ENCODE measurements at regions not wholly inside any gene's neighbourhood (a gene's known extent, or its start where the extent isn't known, plus 50 kb on each side); places are given as distances from the start of the nearest gene placed in this dataset.
"Not testable (repeated sequence)": the region's sequence is repeated elsewhere in the genome, so short reads cannot be mapped to it uniquely, and the experiment has no call there.

DNA sequence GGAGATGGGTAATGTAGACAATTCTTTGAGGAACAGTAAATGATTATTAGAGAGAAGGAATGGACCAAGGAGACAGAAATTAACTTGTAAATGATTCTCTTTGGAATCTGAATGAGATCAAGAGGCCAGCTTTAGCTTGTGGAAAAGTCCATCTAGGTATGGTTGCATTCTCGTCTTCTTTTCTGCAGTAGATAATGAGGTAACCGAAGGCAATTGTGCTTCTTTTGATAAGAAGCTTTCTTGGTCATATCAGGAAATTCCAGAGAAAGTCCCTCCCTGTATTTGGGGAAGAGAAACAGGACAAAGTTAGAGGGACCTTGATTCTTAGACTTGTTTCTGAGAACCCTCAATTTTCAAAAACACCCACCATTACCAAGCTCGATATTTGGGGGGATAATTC, 109.1 kb upstream of the PRSS16 start:
- TF ChIP-seq, protein P1, sequence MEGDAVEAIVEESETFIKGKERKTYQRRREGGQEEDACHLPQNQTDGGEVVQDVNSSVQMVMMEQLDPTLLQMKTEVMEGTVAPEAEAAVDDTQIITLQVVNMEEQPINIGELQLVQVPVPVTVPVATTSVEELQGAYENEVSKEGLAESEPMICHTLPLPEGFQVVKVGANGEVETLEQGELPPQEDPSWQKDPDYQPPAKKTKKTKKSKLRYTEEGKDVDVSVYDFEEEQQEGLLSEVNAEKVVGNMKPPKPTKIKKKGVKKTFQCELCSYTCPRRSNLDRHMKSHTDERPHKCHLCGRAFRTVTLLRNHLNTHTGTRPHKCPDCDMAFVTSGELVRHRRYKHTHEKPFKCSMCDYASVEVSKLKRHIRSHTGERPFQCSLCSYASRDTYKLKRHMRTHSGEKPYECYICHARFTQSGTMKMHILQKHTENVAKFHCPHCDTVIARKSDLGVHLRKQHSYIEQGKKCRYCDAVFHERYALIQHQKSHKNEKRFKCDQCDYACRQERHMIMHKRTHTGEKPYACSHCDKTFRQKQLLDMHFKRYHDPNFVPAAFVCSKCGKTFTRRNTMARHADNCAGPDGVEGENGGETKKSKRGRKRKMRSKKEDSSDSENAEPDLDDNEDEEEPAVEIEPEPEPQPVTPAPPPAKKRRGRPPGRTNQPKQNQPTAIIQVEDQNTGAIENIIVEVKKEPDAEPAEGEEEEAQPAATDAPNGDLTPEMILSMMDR (IDR thresholded peaks at IDR 0.05; ENCODE audit: insufficient read depth, low read length, severe bottlenecking) = no peak
- Histone ChIP-seq H3K4me3 (ENCODE audit: low read depth, low read length) (no peak overlapping the region), H3K27me3 (ENCODE audit: control insufficient read depth, insufficient read depth, low read length) (no peaks in the 10 kb centered on the region), H3K36me3 (ENCODE audit: control insufficient read depth, insufficient read depth, low read length) (no peaks in the 10 kb centered on the region)
- FAIRE-seq = no peak
- DNase-seq (ENCODE audit: low read depth) = no peak

DNA sequence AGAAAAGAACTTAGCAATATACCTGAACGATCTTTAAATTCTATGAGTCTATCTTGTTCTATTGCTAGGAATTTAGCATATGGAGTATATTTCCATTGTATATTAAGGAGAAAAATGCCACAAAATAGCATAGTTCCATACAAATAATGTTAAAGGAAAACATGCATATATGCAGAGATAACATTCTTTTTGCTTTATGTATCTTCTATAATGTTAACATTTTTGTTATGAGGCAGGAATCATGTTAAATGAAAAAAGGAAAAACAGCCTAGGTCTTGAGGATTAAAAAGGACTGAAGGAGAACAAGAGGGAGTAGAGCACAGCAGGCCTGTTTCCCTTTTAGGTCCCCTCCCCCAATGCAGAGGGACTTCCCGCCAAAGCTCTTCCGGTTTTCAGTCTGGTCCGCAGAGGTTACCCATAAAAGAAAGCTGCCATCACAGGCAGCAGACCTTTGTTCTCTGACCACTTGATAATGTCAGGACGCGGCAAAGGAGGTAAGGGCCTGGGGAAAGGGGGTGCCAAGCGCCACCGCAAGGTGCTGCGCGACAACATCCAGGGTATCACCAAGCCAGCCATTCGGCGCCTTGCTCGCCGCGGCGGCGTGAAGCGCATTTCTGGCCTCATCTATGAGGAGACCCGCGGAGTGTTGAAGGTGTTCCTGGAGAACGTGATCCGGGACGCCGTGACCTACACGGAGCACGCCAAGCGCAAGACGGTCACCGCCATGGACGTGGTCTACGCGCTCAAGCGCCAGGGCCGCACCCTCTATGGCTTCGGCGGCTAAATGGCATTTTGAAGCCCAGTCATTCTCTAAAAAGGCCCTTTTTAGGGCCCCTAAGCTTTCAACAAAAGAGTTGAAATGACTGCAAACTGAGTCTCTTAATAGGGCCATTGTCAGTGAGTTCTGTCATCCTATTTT, 108.4 kb upstream of the PRSS16 start:
- Histone ChIP-seq H3K36me3 (ENCODE audit: control insufficient read depth, insufficient read depth, low read length) (no peaks in the 10 kb centered on the region), H3K4me3 (ENCODE audit: low read depth, low read length) (peak overlapping the region; percentile 51), H3K27me3 (ENCODE audit: control insufficient read depth, insufficient read depth, low read length) (no peaks in the 10 kb centered on the region)
- FAIRE-seq (no peak), DNase-seq (ENCODE audit: low read depth) (no peak)
- TF ChIP-seq, protein P1 (IDR thresholded peaks at IDR 0.05; ENCODE audit: insufficient read depth, low read length, severe bottlenecking) = no peak

DNA sequence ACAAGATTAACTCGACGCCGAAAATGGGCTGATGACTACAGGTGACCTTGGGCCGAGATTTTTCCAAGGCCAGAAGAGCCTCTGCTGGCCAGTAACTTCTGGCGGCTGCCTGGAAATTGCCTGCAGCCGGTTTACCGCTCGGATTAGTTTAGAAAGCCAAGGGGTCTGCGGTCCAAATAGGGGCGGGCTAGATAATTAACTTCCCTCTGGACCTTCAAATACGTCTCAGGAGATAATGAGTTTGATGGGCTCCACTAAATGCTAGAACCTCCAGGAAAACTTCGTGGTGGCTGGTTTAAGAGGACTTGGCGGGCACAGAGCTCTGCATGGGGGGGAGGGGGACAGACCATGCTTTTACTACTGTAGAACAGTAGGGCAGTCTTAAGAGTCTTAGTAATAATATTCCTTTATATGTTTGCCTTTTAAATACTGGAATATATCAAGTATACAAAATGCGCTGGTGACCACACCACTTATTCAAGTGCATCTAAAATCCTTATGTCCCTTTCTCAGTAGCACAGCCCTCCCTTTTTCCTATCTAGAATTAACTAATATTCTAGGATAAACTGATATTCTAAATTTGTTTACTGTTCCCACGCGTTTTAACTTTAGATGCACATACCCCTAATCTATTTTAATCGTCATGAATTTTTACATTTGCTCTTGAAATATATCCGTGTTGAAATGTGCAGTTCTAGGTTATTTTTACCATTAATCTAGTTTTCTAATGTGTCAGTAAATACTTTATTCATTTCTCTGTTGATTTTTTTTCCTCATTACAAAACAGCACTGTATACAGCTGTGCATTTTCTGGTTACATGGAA, 107.5 kb upstream of the PRSS16 start:
- Histone ChIP-seq H3K36me3 (ENCODE audit: control insufficient read depth, insufficient read depth, low read length) (no peaks in the 10 kb centered on the region), H3K27me3 (ENCODE audit: control insufficient read depth, insufficient read depth, low read length) (no peaks in the 10 kb centered on the region), H3K4me3 (ENCODE audit: low read depth, low read length) (peak overlapping the region; percentile 51)
- DNase-seq (ENCODE audit: low read depth) (no peak), FAIRE-seq (no peak)
- TF ChIP-seq, protein P1 (IDR thresholded peaks at IDR 0.05; ENCODE audit: insufficient read depth, low read length, severe bottlenecking) = no peak

DNA sequence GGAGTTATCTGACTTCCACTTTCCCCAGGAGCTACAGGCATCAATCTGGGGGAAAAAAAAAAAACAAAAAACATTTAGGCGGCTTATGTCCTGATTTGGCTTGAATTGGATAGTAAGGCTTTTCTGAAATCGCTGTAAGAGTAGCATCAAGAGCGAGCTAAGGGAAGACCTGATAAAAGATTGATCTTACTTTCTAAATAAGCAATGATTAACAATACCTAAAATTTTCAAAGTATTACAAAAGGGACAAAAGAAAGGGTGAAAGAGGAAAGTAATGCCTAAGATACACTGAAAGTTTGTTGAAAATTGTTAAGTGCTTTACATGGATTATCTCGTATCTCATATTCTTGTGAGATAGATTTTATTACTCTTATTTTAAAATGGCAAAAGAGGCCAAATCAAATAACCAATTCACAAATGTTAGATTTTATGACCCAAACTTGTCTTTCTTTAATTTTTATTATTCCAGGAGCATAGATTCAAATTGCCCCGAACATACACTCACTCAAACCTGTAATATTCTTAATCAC, 106.4 kb upstream of the PRSS16 start:
- no peak for DNase-seq (ENCODE audit: low read depth)
- H3K4me3 ChIP-seq (ENCODE audit: low read depth, low read length) = no peak overlapping the region
- no peak for FAIRE-seq
- TF ChIP-seq, protein P1 (IDR thresholded peaks at IDR 0.05; ENCODE audit: insufficient read depth, low read length, severe bottlenecking) = no peak
- no peaks in the 10 kb centered on the region for H3K27me3 ChIP-seq (ENCODE audit: control insufficient read depth, insufficient read depth, low read length)
- H3K36me3 ChIP-seq (ENCODE audit: control insufficient read depth, insufficient read depth, low read length) = no peaks in the 10 kb centered on the region

DNA sequence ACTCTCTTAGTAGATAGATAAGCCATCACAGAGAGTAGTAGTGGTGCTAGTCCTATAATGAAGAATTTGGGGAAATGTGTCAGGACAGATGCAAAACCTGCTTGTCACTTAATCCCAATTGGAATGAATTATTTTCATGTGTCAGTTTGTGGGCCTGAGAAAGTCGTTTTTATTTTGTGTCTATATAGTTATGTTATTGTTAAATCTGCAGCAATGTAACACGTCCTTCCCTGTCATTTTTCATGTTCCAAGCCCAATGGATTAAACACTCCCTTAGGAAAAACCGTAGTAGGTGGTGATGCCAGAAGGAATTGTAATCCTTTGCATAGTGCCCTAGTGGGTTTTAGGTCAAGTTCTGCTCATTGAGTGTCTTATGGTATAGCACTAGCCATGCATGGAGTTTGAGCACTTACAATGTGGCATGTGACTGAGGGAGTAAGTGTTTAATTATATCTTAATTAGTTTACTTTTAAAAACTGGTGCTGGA, 105.9 kb upstream of the PRSS16 start:
- TF ChIP-seq, protein P1 (IDR thresholded peaks at IDR 0.05; ENCODE audit: insufficient read depth, low read length, severe bottlenecking) = no peak
- Histone ChIP-seq H3K27me3 (ENCODE audit: control insufficient read depth, insufficient read depth, low read length) (no peaks in the 10 kb centered on the region), H3K36me3 (ENCODE audit: control insufficient read depth, insufficient read depth, low read length) (no peaks in the 10 kb centered on the region), H3K4me3 (ENCODE audit: low read depth, low read length) (no peak overlapping the region)
- no peak for DNase-seq (ENCODE audit: low read depth)
- FAIRE-seq = no peak

DNA sequence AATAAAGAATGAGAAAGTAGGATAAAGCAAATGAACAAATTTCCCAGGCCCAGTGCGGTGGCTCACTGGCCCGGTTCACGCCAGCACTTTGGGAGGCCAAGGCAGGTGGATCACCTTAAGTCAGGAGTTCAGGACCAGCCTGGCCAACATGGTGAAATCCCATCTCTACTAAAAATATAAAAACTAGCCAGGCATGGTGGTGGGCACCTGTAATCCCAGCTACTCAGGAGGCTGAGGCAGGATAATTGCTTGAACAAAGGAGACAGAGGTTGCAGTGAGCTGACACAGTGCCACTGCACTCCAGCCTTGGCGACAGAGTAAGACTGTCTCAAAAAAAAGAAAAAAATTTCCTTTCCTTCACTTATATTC, 104.5 kb upstream of the PRSS16 start:
- H3K36me3 ChIP-seq (ENCODE audit: control insufficient read depth, insufficient read depth, low read length); H3K4me3 ChIP-seq (ENCODE audit: low read depth, low read length); FAIRE-seq; DNase-seq (ENCODE audit: low read depth); H3K27me3 ChIP-seq (ENCODE audit: control insufficient read depth, insufficient read depth, low read length): not testable (repeated sequence)

All from bronchial epithelial cell (primary cell).